ENCODE measurements at regions not wholly inside any gene's neighbourhood (a gene's known extent, or its start where the extent isn't known, plus 50 kb on each side); places are given as distances from the start of the nearest gene placed in this dataset.
"Not testable (repeated sequence)": the region's sequence is repeated elsewhere in the genome, so short reads cannot be mapped to it uniquely, and the experiment has no call there.

GRCh38 chr1:149360351-149360750 lies 114.5 kb upstream of the NBPF19 start:
- not testable (repeated sequence) for DNase-seq (ENCODE audit: low read depth in 2 of 2)

- not testable (repeated sequence) for DNase-seq (ENCODE audit: low read depth in 2 of 2)
Observed at GRCh38 chr1:149361310-149361709, 113.5 kb upstream of the NBPF19 start.

- DNase-seq (ENCODE audit: low read depth in 2 of 2) = not testable (repeated sequence)
Observed at GRCh38 chr1:149364188-149364981, 110.5 kb upstream of the NBPF19 start.

- DNase-seq (ENCODE audit: low read depth in 2 of 2) = not testable (repeated sequence)
Observed at GRCh38 chr1:149366402-149366801, 108.4 kb upstream of the NBPF19 start.

- not testable (repeated sequence) for DNase-seq (ENCODE audit: low read depth in 2 of 2)
Observed at GRCh38 chr1:149367472-149368044, 107.3 kb upstream of the NBPF19 start.

GRCh38 chr1:149368337-149368736 lies 106.5 kb upstream of the NBPF19 start:
- not testable (repeated sequence) for DNase-seq (ENCODE audit: low read depth in 2 of 2)

GRCh38 chr1:149369081-149369480 lies 105.8 kb upstream of the NBPF19 start:
- DNase-seq (ENCODE audit: low read depth in 2 of 2) = not testable (repeated sequence)

GRCh38 chr1:149371955-149372354 lies 102.9 kb upstream of the NBPF19 start:
- DNase-seq (ENCODE audit: low read depth in 2 of 2) = not testable (repeated sequence)

GRCh38 chr1:149378462-149378861 lies 96.4 kb upstream of the NBPF19 start:
- DNase-seq (ENCODE audit: low read depth in 2 of 2) = not testable (repeated sequence)

GRCh38 chr1:149390173-149390926 lies 84.5 kb upstream of the NBPF19 start:
- DNase-seq (ENCODE audit: low read depth in 2 of 2) = peak; percentile 21 to 23

GRCh38 chr1:149390931-149391330 lies 83.9 kb upstream of the NBPF19 start:
- DNase-seq (ENCODE audit: low read depth in 2 of 2) = not testable (repeated sequence)

- not testable (repeated sequence) for DNase-seq (ENCODE audit: low read depth in 2 of 2)
Observed at GRCh38 chr1:149395802-149396201, 79.0 kb upstream of the NBPF19 start.

- not testable (repeated sequence) for DNase-seq (ENCODE audit: low read depth in 2 of 2)
Observed at GRCh38 chr1:149398527-149398926, 76.3 kb upstream of the NBPF19 start.

- DNase-seq (ENCODE audit: low read depth in 2 of 2) = not testable (repeated sequence)
Observed at GRCh38 chr1:149408404-149408803, 66.4 kb upstream of the NBPF19 start.

- DNase-seq (ENCODE audit: low read depth in 2 of 2) = not testable (repeated sequence)
Observed at GRCh38 chr1:149415373-149415772, 59.5 kb upstream of the NBPF19 start.

GRCh38 chr1:149418782-149419181 lies 56.1 kb upstream of the NBPF19 start:
- not testable (repeated sequence) for DNase-seq (ENCODE audit: low read depth in 2 of 2)

GRCh38 chr1:149423122-149423521 lies 51.7 kb upstream of the NBPF19 start:
- DNase-seq (ENCODE audit: low read depth in 2 of 2) = not testable (repeated sequence)

Data from stimulated activated CD8-positive, alpha-beta memory T cell treated with anti-CD3 and anti-CD28 coated beads, Interleukin-7, amount 100 ng/mL, for 1 hour (primary cell).